ENCODE measurements at regions not wholly inside any gene's neighbourhood (a gene's known extent, or its start where the extent isn't known, plus 50 kb on each side); places are given as distances from the start of the nearest gene placed in this dataset.

GRCh38 chr12:111203969-111204368 lies 164.9 kb downstream of the PHETA1 start (continued):
- no peak for TF ChIP-seq TBP (IDR thresholded peaks at IDR 0.05; ENCODE audit: low read depth, low read length)
- no peak for TF ChIP-seq HDAC2 (IDR thresholded peaks at IDR 0.05; ENCODE audit: borderline replicate concordance in 1 of 2, low read depth in 2 of 2, low read length in 2 of 2)
- TF ChIP-seq RNF2 (IDR thresholded peaks at IDR 0.05; ENCODE audit: borderline replicate concordance, low read depth, low read length, missing control alignments, poor library complexity, severe bottlenecking): no peak
